Chondrocyte (in vitro differentiated cells): ENCODE measurements at regions not wholly inside any gene's neighbourhood (a gene's known extent, or its start where the extent isn't known, plus 50 kb on each side); places are given as distances from the start of the nearest gene placed in this dataset.

ENCODE experiments used
- DNase-seq: peaks from one replicate; pipeline ENCODE4 v3.0.0; 2021; ENCODE audit warnings: mixed read lengths, low spot score
- H3K27ac Mint-ChIP-seq: one replicate; pipeline ENCODE4 v1.8.0; 2021; ENCODE audit warnings: mild to moderate bottlenecking, moderate library complexity, mixed read lengths; ENCODE audit not compliant: unreplicated experiment
- H3K27me3 Mint-ChIP-seq: 2 replicates; pipeline ENCODE4 v1.8.0; 2021; ENCODE audit warnings: low read depth, mixed read lengths
- H3K36me3 Mint-ChIP-seq: 2 replicates; pipeline ENCODE4 v1.8.0; 2021; ENCODE audit warnings: low read depth, mixed read lengths
- H3K4me1 Mint-ChIP-seq: 2 replicates; pipeline ENCODE4 v1.8.0; 2021; ENCODE audit warnings: low read depth, mild to moderate bottlenecking, mixed read lengths
- H3K4me3 Mint-ChIP-seq: one replicate; pipeline ENCODE4 v1.8.0; 2021; ENCODE audit warnings: mild to moderate bottlenecking, moderate library complexity, mixed read lengths; ENCODE audit not compliant: unreplicated experiment
- H3K9me3 Mint-ChIP-seq: 2 replicates; pipeline ENCODE4 v1.8.0; 2021; ENCODE audit warnings: low read depth, mixed read lengths
- CTCF ChIP-seq: fragments of 200-600 bp; sonication (generic); IDR thresholded peaks from 2 replicates; pipeline ENCODE4 v1.5.0; 2021; ENCODE audit warnings: antibody characterized with exemption, mild to moderate bottlenecking, moderate library complexity

DNA sequence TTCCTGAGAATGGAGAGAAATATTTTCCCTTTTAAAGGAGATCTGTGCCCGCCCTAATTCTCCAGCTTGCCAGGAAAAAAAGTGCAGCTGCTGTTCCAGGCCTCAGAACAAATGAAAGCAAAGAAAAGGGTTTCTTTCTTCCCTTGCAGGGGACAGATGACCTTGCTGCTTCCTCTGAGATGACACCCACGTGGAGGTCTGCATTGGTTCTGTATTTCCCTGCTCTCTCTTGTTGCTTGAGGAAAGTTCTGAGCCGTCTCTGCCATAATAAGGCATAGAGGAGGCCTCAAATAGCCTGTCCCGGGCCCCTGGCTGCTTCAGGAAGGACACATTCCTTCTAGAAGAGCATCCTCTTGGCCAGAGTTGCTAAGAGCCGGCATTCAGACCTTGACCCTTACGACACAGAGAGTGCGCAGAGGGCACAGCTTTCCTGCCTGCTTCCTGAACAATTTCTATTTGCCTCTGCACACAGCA is 501.8 kb upstream of the SULF2 start:
- H3K36me3 Mint-ChIP-seq: peaks cover 2% of the 10 kb centered on the region
- peaks cover 4% of the 10 kb centered on the region for H3K9me3 Mint-ChIP-seq
- H3K27ac Mint-ChIP-seq: peak overlapping the region; percentile 49
- H3K27me3 Mint-ChIP-seq: peaks cover 11% of the 10 kb centered on the region
- peaks cover 54% of the 10 kb centered on the region for H3K4me1 Mint-ChIP-seq
- no peak for TF ChIP-seq CTCF
- no peak for DNase-seq
- no peak overlapping the region for H3K4me3 Mint-ChIP-seq

DNA sequence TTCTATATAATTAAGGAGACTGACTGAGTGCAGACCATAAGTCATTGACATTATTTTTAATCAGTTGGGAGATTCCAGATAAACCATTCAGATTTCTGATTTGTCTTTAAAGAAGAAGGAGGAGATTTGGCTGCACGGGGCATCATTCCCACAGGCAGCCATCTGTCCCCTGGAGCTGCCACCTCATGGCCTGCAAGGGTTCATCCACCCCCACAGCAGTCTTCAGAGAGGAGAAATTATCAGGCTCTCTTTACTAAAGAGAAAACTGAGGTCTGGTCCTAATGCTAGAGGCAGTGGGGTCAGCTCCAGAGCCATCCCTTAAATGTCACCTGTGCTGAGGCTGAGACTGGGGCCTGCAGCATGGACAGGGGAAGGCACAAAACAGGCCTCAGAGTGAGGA is 501.3 kb upstream of the SULF2 start:
- Mint-ChIP-seq H3K27ac (peak overlapping the region; percentile 59), H3K4me3 (no peak overlapping the region), H3K4me1 (peaks cover 54% of the 10 kb centered on the region), H3K9me3 (peaks cover 4% of the 10 kb centered on the region), H3K27me3 (peaks cover 11% of the 10 kb centered on the region), H3K36me3 (peaks cover 2% of the 10 kb centered on the region)
- DNase-seq: no peak
- no peak for TF ChIP-seq CTCF

GRCh38 chr20:48285656-48286055 is 500.4 kb upstream of the SULF2 start:
- Mint-ChIP-seq H3K4me3 (no peak overlapping the region), H3K4me1 (peaks cover 54% of the 10 kb centered on the region), H3K27ac (no peak overlapping the region), H3K36me3 (peaks cover 2% of the 10 kb centered on the region), H3K27me3 (peaks cover 11% of the 10 kb centered on the region), H3K9me3 (peaks cover 4% of the 10 kb centered on the region)
- DNase-seq: no peak
- no peak for TF ChIP-seq CTCF

DNA sequence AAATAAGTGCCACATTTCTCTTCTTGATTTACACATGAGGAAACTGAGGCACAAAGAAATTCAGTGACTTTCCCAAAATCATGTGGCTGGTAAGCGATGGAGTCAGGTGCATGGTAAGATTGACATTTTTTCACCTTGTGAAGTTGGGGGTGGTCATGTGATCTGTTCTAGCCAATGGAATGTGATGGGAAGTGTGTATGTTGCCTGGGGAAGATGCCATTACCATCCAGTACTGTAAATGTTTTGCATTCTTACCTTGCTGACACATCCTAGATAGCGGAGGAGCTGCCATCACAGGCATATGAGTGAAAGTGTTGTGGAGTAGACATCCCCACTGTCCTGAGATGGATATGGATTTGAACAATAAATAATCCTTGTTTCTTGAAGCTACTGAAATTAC is 499.6 kb upstream of the SULF2 start:
- no peak overlapping the region for H3K27ac Mint-ChIP-seq

DNA sequence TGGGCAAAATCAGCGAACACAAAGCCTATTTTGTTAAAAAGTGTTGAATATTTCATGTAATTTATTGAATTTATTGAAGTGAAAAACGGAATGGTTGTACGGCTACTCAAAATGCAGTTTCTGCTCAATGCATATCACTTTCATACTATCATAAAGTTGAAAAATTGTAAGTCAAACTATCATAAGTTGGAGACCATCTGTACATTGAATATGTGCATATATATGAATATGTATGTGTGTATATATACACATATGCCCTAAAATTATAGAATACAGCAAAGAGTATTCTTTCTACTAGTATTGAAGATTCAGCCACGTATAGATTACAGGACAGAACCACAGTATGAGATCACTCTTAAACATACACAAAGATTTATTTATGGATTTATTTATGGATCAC is 499.0 kb upstream of the SULF2 start:
- TF ChIP-seq CTCF: no peak
- no peak for DNase-seq
- no peak overlapping the region for H3K4me3 Mint-ChIP-seq

More for the DNA sequence above, 499.6 kb upstream of the SULF2 start:
- Mint-ChIP-seq H3K4me1 (peaks cover 54% of the 10 kb centered on the region), H3K36me3 (peaks cover 2% of the 10 kb centered on the region), H3K4me3 (no peak overlapping the region), H3K9me3 (peaks cover 4% of the 10 kb centered on the region), H3K27me3 (peaks cover 9% of the 10 kb centered on the region)
- no peak for TF ChIP-seq CTCF
- no peak for DNase-seq

More for the DNA sequence above, 499.0 kb upstream of the SULF2 start:
- Mint-ChIP-seq H3K27ac (no peak overlapping the region), H3K4me1 (peaks cover 54% of the 10 kb centered on the region), H3K36me3 (peaks cover 2% of the 10 kb centered on the region), H3K27me3 (peaks cover 9% of the 10 kb centered on the region), H3K9me3 (peaks cover 4% of the 10 kb centered on the region)
